HG03060 (cell line): ENCODE measurements at regions not wholly inside any gene's neighbourhood (a gene's known extent, or its start where the extent isn't known, plus 50 kb on each side); places are given as distances from the start of the nearest gene placed in this dataset.

Source experiments
- ATAC-seq: cut with Tn5 transposase; IDR thresholded peaks from one replicate; pipeline ENCODE4 v1.9.1; 2021; ENCODE audit warnings: low read depth, moderate number of reproducible peaks; ENCODE audit not compliant: unreplicated experiment

DNA sequence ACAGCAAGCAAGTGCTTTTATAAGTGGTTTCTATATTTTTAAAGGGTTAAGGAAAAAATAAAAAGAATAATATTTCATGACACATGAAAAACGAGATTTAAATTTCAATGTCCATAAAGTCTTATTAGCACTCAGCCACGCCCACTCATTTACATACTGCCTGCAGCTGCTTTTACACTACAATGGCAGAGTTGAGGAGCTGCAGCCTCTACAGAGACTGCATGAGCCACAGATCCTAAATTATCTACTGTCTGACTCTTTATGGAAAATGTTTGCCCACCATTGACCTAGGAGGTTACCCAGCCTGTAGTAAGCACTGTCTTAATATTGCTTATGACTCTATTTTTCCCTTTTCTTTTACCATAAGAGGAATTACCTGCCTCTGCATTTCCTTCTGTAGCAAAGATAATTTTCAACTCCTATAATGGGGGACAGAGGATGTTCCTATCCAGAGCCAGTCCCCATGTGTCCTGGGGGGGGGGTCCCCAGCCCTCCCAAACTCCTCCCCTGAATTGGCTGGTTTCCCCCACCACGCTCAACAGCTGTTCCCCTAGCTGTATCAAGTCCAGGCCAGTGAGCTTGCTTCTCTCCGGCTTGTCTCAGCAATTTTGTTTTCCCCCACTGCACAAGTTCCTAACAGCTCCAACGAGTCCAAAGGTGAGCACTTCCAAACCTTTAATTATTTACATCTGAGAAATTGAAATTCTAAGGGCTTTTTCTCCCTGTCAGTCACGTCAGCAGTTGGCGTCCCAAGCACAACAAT is 139.4 kb upstream of the ERCC4 start:
- ATAC-seq = no peak

DNA sequence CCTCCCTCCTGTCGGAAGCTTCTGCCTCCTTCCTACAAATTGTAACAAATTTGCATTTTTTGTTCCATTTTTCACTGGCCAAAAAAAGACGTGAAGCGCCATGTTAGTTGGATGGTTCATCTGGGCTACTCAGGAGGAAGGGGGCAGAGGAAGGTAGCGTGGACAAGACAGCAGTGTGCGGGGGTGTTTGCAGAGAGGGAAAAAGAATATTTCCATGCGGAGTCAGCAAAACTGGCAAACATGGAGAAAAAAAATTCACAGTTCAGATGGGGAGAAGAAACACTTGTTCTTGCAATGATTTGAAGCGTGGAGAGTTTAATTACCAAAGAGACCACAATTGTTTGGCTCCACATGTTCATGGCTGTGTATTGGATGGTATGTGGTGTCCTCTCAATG is 138.8 kb upstream of the ERCC4 start:
- ATAC-seq = no peak

- ATAC-seq = no peak
Observed at GRCh38 chr16:13781575-13782338, 138.2 kb upstream of the ERCC4 start.

- ATAC-seq = no peak
Observed at GRCh38 chr16:13791095-13791494, 128.9 kb upstream of the ERCC4 start.

GRCh38 chr16:13793841-13794409 is 126.0 kb upstream of the ERCC4 start:
- ATAC-seq = no peak

DNA sequence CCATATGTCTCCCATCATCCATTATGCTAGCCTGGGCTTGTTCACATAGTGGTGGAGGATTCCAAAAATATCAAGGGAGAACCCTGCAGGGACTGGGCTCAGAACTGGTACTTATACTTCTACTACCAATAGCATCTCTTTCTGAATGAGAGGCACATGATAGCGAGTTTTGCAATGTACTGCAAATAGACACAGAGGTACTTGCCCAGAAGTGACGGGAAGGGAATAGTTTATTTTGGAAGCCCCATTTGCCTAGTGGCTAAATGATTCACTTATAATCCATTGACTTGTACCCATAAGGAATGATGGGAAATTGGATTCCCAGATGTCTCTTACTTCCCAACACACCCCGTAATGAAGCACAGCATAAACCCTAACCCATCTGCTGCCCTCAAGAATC is 124.8 kb upstream of the ERCC4 start:
- ATAC-seq = no peak

DNA sequence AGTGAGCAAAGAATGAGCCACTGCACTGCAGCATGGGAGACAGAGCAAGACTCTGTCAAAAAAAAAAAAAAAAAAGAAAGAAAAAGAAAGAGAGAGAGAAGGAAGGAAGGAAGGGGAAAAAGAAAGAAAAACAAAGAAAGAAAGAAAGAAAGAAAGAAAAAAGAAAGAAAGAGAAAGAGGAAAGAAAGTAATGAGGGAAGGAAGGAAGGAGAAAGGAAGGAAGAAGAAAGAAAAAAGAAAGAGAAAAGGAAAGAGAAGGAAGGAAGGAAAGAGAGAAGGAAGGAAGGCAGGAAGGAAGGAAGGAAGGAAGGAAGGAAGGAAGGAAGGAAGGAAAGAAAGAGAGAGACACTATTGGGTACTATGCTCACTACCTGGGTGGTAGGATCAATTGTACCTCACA is 122.2 kb upstream of the ERCC4 start:
- ATAC-seq = no peak

DNA sequence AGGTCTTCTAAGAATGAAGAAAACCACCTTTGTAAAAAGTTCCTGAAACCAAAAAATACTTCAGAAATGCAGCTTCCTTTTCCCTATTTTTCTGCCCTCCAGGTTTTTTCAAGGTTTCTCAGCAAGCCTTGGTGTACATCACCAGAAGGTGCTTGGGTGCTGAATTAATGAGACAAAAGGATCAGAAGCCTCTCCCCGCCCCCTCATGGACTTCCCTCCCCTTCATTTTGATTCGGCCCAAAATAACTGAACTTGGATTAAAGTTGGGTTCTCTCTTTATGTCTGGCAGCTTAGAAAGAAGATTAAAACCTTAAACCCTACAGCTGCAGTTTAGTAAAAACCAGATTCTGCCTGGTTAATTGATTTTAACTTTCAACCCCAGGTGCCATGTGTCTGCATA is 121.7 kb upstream of the ERCC4 start:
- no peak for ATAC-seq

GRCh38 chr16:13803974-13804373 is 116.0 kb upstream of the ERCC4 start:
- no peak for ATAC-seq

DNA sequence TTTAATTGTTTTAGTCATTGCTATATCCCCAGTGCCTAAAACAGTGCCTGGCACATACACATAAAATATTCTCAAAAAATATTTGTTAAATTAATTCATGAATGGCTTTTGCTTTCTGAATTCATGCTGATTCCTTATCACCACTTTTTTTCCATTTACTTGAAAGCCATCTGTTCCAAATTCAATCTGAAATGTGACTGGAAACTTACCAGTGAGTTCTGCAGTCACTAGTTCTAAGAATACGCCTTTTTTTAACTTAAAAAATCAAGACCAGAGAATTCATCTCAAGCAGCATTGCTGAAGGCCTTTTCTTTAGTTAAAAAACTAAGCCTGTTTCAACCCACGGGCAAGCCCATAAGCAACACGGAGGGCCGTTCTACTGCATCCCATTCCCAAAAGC is 114.0 kb upstream of the ERCC4 start:
- no peak for ATAC-seq

DNA sequence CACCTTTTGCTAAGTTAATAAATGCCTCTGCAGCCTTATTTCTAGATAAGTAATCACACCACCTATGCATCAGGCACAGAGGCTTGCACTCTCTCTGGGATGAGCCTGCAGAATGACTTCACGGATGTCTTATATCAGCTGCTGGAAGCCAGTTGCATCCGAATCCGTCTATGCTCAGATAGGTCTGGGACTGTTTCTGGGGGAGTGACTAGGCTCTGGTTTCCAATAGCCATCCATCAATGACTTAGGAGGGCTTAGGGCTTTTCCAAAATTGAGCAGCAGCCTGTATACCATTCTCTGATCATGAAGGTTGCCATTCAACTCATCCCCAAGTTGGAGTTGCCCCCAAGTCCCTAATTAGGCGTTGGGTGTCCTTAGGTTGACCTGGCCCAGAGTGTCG is 113.3 kb upstream of the ERCC4 start:
- no peak for ATAC-seq

DNA sequence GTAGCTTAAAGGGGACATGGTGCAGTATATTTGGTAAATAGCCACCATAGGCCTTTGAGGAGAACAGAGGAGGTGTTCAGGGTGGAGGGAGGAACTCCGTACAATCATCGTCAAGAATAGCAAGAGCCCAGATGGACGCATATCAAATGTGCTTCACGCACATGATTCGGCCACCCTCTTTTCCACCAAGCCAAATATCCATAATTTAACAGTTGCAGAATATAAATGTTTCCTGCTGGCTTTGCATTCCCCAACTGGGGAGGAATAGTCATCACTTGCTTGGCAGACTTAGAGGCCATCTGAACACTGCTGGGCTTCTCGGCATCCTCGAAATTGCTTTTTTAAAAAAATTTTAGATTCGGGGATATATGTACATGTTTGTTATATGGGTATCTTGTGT is 111.9 kb upstream of the ERCC4 start:
- ATAC-seq = no peak

GRCh38 chr16:13809765-13810164 is 110.2 kb upstream of the ERCC4 start:
- no peak for ATAC-seq

- ATAC-seq = no peak
Observed at GRCh38 chr16:13811834-13812233, 108.1 kb upstream of the ERCC4 start.

GRCh38 chr16:13816701-13817100 is 103.3 kb upstream of the ERCC4 start:
- no peak for ATAC-seq

- no peak for ATAC-seq
Observed at GRCh38 chr16:13823501-13823900, 96.5 kb upstream of the ERCC4 start.

DNA sequence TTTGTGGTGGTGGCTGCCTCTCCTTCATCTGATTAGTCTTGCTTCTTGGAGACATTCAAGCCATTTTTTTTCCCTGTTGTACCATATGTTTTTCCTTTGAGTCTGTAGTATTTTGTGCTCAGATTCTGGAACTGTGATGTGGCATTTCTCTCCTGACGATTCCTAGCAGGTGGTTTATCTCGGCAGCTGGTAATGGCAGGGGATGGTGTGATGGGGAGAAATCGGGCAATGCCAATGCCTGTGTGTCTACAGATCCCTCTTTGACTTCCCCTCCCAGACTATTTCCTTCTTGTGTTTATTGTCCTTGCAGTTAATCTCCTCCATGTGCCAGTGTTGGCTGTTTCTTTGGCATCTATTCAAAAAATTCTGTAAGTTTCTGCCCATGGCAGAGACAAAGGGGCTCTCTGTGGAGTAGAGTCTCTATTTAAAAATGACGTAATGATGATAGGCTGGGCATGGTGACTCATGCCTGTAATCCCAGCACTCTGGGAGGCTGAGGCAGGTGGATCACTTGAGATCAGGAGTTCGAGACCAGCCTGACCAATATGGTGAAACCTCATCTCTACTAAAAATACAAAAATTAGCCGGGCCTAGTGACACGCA is 90.2 kb upstream of the ERCC4 start:
- no peak for ATAC-seq

DNA sequence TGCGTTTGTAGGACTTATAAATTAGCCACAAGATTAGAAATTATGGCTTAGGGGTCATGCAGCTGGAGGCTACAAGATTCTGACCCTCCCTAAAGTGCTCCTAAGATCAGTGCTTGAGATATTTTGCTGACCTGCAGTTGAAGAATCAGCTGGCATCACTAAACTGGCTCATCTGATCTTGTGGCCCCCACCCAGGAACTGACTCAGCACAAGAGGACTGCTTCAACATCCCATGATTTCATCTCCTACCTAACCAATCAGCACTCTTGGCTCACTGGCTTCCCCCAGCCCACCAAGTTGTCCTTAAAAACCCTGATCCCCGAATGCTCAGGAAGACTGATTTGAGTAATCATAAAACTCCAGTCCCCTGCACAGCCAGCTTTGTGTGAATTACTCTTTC is 86.4 kb upstream of the ERCC4 start:
- ATAC-seq = no peak

GRCh38 chr16:13835387-13835786 is 84.6 kb upstream of the ERCC4 start:
- no peak for ATAC-seq

DNA sequence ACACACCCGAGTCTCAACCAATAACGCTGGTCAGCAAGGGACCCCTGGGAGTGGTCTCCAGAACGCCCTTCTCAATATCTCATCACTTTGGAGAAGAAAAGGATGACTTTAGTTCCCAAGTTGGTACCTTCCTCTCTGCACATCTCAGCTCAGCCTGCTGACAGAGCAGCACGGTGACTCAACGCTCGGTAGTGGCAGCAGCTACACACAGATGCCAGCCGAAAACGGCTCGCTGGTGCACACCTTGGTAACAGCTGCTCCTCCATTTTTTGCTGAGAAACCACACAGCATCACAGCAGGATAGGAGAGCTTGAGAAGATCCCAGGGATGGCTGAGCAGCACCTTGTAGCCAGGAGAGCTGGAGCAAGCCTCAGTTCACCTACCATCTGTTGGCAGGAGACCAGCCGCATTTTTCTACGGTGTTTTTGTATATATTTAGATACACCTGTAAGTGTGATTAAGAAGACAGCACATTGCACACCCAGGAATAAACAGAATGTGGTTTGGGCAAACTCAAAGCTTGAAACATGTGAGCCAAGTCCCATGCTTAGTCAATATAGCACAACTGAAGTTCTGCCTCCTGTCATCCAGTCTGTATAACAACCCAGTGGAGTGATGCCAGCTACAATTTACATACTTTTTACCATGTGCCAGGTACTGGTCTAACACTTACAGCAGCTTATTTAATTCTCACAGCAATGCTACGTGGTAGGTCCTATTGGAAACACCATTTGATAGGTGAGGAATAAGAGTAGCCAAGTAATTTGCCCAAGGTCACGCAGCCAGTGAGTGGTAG is 83.8 kb upstream of the ERCC4 start:
- no peak for ATAC-seq
